PC-3 (cell line): ENCODE measurements at regions not wholly inside any gene's neighbourhood (a gene's known extent, or its start where the extent isn't known, plus 50 kb on each side); places are given as distances from the start of the nearest gene placed in this dataset.

Experiments
- EZH2phosphoT487 ChIP-seq: fragments of 300-600 bp; sonication (generic); IDR thresholded peaks from 2 replicates; pipeline ENCODE4 v1.6.1; 2018; ENCODE audit warnings: mild to moderate bottlenecking, antibody characterized with exemption, low read length, borderline replicate concordance
- TF ChIP-seq, protein P1 (sequence below): fragments of 300-600 bp; sonication (generic); conservative IDR thresholded peaks from 2 replicates; pipeline ENCODE4 v1.5.1; 2017; ENCODE audit warnings: antibody characterized with exemption, low read depth, mild to moderate bottlenecking, low read length

DNA sequence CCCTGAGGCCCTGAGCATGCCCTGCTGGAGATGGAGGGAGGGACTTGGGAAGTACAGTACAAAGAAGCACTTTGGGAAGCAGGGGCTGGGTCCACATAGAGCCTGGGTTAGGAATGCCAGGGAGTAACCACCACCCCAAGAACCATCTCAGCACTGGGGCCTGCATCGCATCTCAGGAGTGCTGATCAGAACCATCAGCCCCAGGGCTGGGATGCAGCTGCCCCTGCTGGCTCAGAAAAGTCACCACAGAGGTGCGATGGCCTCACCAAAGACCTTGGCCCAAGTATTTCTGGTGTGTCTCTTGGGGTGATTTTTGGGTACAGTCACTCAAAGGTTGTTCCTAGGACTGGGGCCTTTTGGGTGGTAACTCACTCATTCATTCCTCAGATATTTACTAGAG is 236.8 kb upstream of the MVB12B start:
- TF ChIP-seq, protein P1, sequence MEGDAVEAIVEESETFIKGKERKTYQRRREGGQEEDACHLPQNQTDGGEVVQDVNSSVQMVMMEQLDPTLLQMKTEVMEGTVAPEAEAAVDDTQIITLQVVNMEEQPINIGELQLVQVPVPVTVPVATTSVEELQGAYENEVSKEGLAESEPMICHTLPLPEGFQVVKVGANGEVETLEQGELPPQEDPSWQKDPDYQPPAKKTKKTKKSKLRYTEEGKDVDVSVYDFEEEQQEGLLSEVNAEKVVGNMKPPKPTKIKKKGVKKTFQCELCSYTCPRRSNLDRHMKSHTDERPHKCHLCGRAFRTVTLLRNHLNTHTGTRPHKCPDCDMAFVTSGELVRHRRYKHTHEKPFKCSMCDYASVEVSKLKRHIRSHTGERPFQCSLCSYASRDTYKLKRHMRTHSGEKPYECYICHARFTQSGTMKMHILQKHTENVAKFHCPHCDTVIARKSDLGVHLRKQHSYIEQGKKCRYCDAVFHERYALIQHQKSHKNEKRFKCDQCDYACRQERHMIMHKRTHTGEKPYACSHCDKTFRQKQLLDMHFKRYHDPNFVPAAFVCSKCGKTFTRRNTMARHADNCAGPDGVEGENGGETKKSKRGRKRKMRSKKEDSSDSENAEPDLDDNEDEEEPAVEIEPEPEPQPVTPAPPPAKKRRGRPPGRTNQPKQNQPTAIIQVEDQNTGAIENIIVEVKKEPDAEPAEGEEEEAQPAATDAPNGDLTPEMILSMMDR: no peak
- no peak for TF ChIP-seq EZH2phosphoT487
